K562 (cell line): ENCODE measurements at regions not wholly inside any gene's neighbourhood (a gene's known extent, or its start where the extent isn't known, plus 50 kb on each side); places are given as distances from the start of the nearest gene placed in this dataset.

Experiments used
- ATAC-seq: fragments of 200-7000 bp; cut with Tn5 transposase; 3 replicates; pipeline ENCODE4 v1.9.1; 2020; ENCODE audit warnings: moderate library complexity
- BruUV-seq: library from RNA; stranded (reverse); fragments of 400-500 nt; replicated peaks from 2 replicates; lab custom pipeline; 2021; lab: Mats Ljungman, UMichigan
- CTCF ChIA-PET: fragments of 300-600 bp; formaldehyde crosslinking; extraction: SDS; loops from one replicate; lab custom pipeline; 2021; ENCODE audit warnings: low intra/inter-chr PET ratio; lab: Yijun Ruan, JAX
- POLR2A ChIA-PET: fragments of 300-600, 350-650 bp; sonication (Branson Sonifier 250); formaldehyde crosslinking; extraction: SDS; loops from one replicate; lab custom pipeline; 2021; ENCODE audit warnings: antibody characterized with exemption, inconsistent platforms; lab: Yijun Ruan, JAX
- DNase-seq, 4 experiments: peaks; one replicate each; pipeline versions ENCODE4 v3.0.0 to v3.0.0-alpha.2; 2011 to 2018; ENCODE audit warnings: low spot score in 3 of 4, mixed read lengths in 3 of 4; ENCODE audit errors: extremely low read depth in 1 of 4
- FAIRE-seq: peaks from 2 replicates; lab custom pipeline; 2011; peaks lifted over from hg19 to GRCh38; lab: Jason Lieb, UNC
- H2AFZ ChIP-seq: 2 replicates; pipeline ENCODE4 v1.6.0; 2011; ENCODE audit warnings: low read depth, low read length, control low read depth, inconsistent platforms
- H3K27ac ChIP-seq: fragments of 200-600 bp; 3 replicates; pipeline ENCODE4 v1.8.0; 2011; ENCODE audit warnings: low read depth, mild to moderate bottlenecking, control low read depth, inconsistent platforms, low read length, moderate library complexity, mixed read lengths; ENCODE audit errors: extremely low read depth
- H3K27me3 ChIP-seq, 2 experiments: fragments of 300-600 bp in 1 of 2; 2 replicates in 1 of 2; 3 replicates in 1 of 2; pipeline versions ENCODE4 v1.6.0 to v1.8.0; 2011; ENCODE audit warnings: inconsistent platforms in 2 of 2, low read length in 2 of 2, mild to moderate bottlenecking in 1 of 2, mixed read lengths in 1 of 2, moderate library complexity in 1 of 2; ENCODE audit not compliant: control insufficient read depth in 2 of 2, insufficient read depth in 2 of 2
- H3K36me3 ChIP-seq: fragments of 300-600 bp; 3 replicates; pipeline ENCODE4 v1.8.0; 2011; ENCODE audit warnings: mild to moderate bottlenecking, low read length, inconsistent platforms; ENCODE audit not compliant: control insufficient read depth, insufficient read depth
- H3K4me1 ChIP-seq, 2 experiments: fragments of 200-600 bp in 1 of 2; replicated peaks in 1 of 2; 2 replicates in 1 of 2; 3 replicates in 1 of 2; pipeline versions ENCODE4 v1.5.1 to v1.8.0; 2011; ENCODE audit warnings: inconsistent platforms in 2 of 2, low read length in 2 of 2, mild to moderate bottlenecking in 1 of 2, mixed read lengths in 1 of 2, moderate library complexity in 1 of 2; ENCODE audit not compliant: control insufficient read depth in 2 of 2, insufficient read depth in 2 of 2
- H3K4me2 ChIP-seq: 2 replicates; pipeline ENCODE4 v1.6.1; 2011; ENCODE audit warnings: low read length, control low read depth, inconsistent platforms, mixed read lengths; ENCODE audit not compliant: insufficient read depth
- H3K4me3 ChIP-seq: fragments of 200-600 bp; sonication (generic), shearing (Covaris generic); 2 replicates; pipeline ENCODE4 v1.5.1; 2016; ENCODE audit warnings: control low read depth, inconsistent platforms
- H3K79me2 ChIP-seq: fragments of 200-600 bp; 3 replicates; pipeline ENCODE4 v1.8.0; 2011; ENCODE audit warnings: low read length, inconsistent platforms; ENCODE audit not compliant: control insufficient read depth, insufficient read depth
- H3K9ac ChIP-seq, 2 experiments: 2 replicates each; pipeline versions ENCODE4 v1.6.0 to v1.6.1; 2011; ENCODE audit warnings: low read depth in 2 of 2, low read length in 2 of 2, control low read depth in 1 of 2, inconsistent platforms in 1 of 2, mild to moderate bottlenecking in 1 of 2, mixed read lengths in 1 of 2; ENCODE audit not compliant: insufficient read depth in 1 of 2
- H3K9me1 ChIP-seq: one replicate; pipeline ENCODE4 v1.6.0; 2011; ENCODE audit warnings: inconsistent platforms, mild to moderate bottlenecking, low read length, moderate library complexity; ENCODE audit not compliant: control insufficient read depth, insufficient read depth
- H3K9me3 ChIP-seq: replicated peaks from 2 replicates; pipeline ENCODE4 v1.5.1; 2011; ENCODE audit warnings: low read depth, low read length, inconsistent platforms; ENCODE audit not compliant: control insufficient read depth, insufficient read depth
- H4K20me1 ChIP-seq: replicated peaks from 2 replicates; pipeline ENCODE4 v1.6.1; 2011; ENCODE audit warnings: low read length, inconsistent platforms, mixed read lengths; ENCODE audit not compliant: control insufficient read depth, insufficient read depth
- ATF3 ChIP-seq, 2 experiments: fragments of 450-650 bp in 1 of 2; sonication (generic) in 1 of 2; formaldehyde crosslinking in 1 of 2; IDR thresholded peaks in 1 of 2; conservative IDR thresholded peaks in 1 of 2; 2 replicates each; pipeline versions ENCODE4 v1.6.1 to v1.8.1; 2016 to 2023; ENCODE audit warnings: mild to moderate bottlenecking in 2 of 2, moderate library complexity in 2 of 2, inconsistent platforms in 1 of 2, missing genetic modification reagents in 1 of 2
- ATF7 ChIP-seq: fragments of 450-650 bp; IDR thresholded peaks from 2 replicates; pipeline ENCODE4 v1.7.1; 2014; ENCODE audit warnings: mild to moderate bottlenecking, moderate library complexity
- CEBPG ChIP-seq, 3 experiments: fragments of 200-800 bp in 1 of 3; sonication (Bioruptor generic) in 1 of 3; sonication (generic) in 1 of 3; formaldehyde crosslinking in 1 of 3; IDR thresholded peaks in 2 of 3; conservative IDR thresholded peaks in 1 of 3; 2 replicates each; pipeline versions ENCODE4 v1.6.1 to v1.8.0; 2016 to 2022; ENCODE audit warnings: missing compliant biosample characterization in 2 of 3, missing genetic modification characterization in 2 of 3, mild to moderate bottlenecking in 1 of 3, missing genetic modification reagents in 1 of 3
- CREB1 ChIP-seq, 2 experiments: sonication (generic) in 1 of 2; formaldehyde crosslinking in 1 of 2; IDR thresholded peaks; 2 replicates each; pipeline versions ENCODE4 v1.6.1 to v1.8.0; 2012 to 2022; ENCODE audit warnings: inconsistent platforms in 1 of 2, mild to moderate bottlenecking in 1 of 2, missing genetic modification reagents in 1 of 2, moderate library complexity in 1 of 2
- CREM ChIP-seq: IDR thresholded peaks from 2 replicates; pipeline ENCODE4 v1.6.1; 2014; ENCODE audit warnings: antibody characterized with exemption, low read depth
- ETV1 ChIP-seq: fragments of 450-650 bp; conservative IDR thresholded peaks from 2 replicates; pipeline ENCODE4 v1.6.1; 2016; ENCODE audit warnings: missing genetic modification characterization, control low read depth, low read depth, missing compliant biosample characterization
- FOXP1 ChIP-seq: sonication (generic); formaldehyde crosslinking; IDR thresholded peaks from 2 replicates; pipeline ENCODE4 v1.8.0; 2022; ENCODE audit warnings: mild to moderate bottlenecking, missing genetic modification reagents
- HDAC3 ChIP-seq: fragments of 450-650 bp; IDR thresholded peaks from 2 replicates; pipeline ENCODE4 v1.6.1; 2018; ENCODE audit warnings: borderline replicate concordance, mild to moderate bottlenecking, moderate library complexity; ENCODE audit not compliant: partially characterized antibody
- JUND ChIP-seq, 2 experiments: IDR thresholded peaks; 2 replicates in 1 of 2; 3 replicates in 1 of 2; pipeline ENCODE4 v1.6.1; 2011; ENCODE audit warnings: borderline replicate concordance in 2 of 2, low read depth in 2 of 2, low read length in 2 of 2, improper control_type of control experiment in 1 of 2, missing biosample characterization in 1 of 2, missing genetic modification characterization in 1 of 2, missing genetic modification reagents in 1 of 2
- NRF1 ChIP-seq, 2 experiments: fragments of 450-650 bp; IDR thresholded peaks in 1 of 2; conservative IDR thresholded peaks in 1 of 2; 2 replicates each; pipeline ENCODE4 v1.6.1; 2014; ENCODE audit warnings: mild to moderate bottlenecking in 2 of 2
- PKNOX1 ChIP-seq: fragments of 450-650 bp; IDR thresholded peaks from 2 replicates; pipeline ENCODE4 v1.6.1; 2016
- POLR3A ChIP-seq: IDR thresholded peaks from 2 replicates; pipeline ENCODE4 v1.6.1; 2011; ENCODE audit warnings: borderline replicate concordance, mild to moderate bottlenecking, moderate library complexity; ENCODE audit not compliant: insufficient read length, insufficient read depth; ENCODE audit errors: extremely low read depth
- RBBP5 ChIP-seq: fragments of 200-600 bp; sonication (generic); IDR thresholded peaks from 2 replicates; pipeline ENCODE4 v1.6.1; 2012; ENCODE audit warnings: borderline replicate concordance, mild to moderate bottlenecking, low read length, control low read depth, inconsistent platforms; ENCODE audit not compliant: insufficient read depth, poor library complexity, severe bottlenecking
- RFX7 ChIP-seq: fragments of 250-450 bp; sonication (Bioruptor Pico); IDR thresholded peaks from 2 replicates; pipeline ENCODE4 v1.5.1; 2021; ENCODE audit warnings: mild to moderate bottlenecking
- SP2 ChIP-seq: IDR thresholded peaks from 2 replicates; pipeline ENCODE4 v1.6.1; 2011; ENCODE audit warnings: mild to moderate bottlenecking, low read depth, low read length, moderate library complexity; ENCODE audit not compliant: poor library complexity, severe bottlenecking; ENCODE audit errors: extremely low read depth
- TRIM24 ChIP-seq, 2 experiments: fragments of 450-650 bp; IDR thresholded peaks; 2 replicates each; pipeline ENCODE4 v1.6.1; 2016
- ZNF239 ChIP-seq: fragments of 250-450 bp; sonication (Bioruptor Pico); IDR thresholded peaks from 2 replicates; pipeline ENCODE4 v1.4.0; 2020; ENCODE audit warnings: mild to moderate bottlenecking
- ZNF263 ChIP-seq: sonication (generic); formaldehyde crosslinking; IDR thresholded peaks from 2 replicates; pipeline ENCODE4 v1.8.0; 2022; ENCODE audit warnings: mild to moderate bottlenecking, missing genetic modification reagents, borderline replicate concordance
- ZNF780A ChIP-seq: fragments of 250-450 bp; sonication (Bioruptor Pico); IDR thresholded peaks from 2 replicates; pipeline ENCODE4 v1.5.0; 2021; ENCODE audit warnings: mild to moderate bottlenecking
- WGBS: fragments of 100-300 bp; shearing (Covaris generic); methylation state at CpG from one replicate; pipeline ENCODE4 v1.1.6; 2016; ENCODE audit warnings: low coverage, mixed read lengths; ENCODE audit not compliant: insufficient coverage; ENCODE audit errors: missing lambda C conversion rate; 5-methylcytosine and 5-hydroxymethylcytosine counted together
- in situ Hi-C: fragments of 300-500 bp; cut with MboI; formaldehyde crosslinking; loops from 4 replicates; pipeline ENCODE4 v1.15.0; 2018; ENCODE audit warnings: inconsistent platforms, mixed read lengths
- intact Hi-C: fragments of 100-400 bp; cut with micrococcal nuclease; formaldehyde crosslinking; loops from 2 replicates; pipeline ENCODE4 v1.14.2; 2022

GRCh38 chr12:132379996-132380395 is 50.6 kb upstream of the GALNT9 start:
- Histone ChIP-seq H3K4me2 (no peak overlapping the region), H3K27ac (no peak overlapping the region), H3K9me3 (no peaks in the 10 kb centered on the region), H3K4me1 (no peaks in the 10 kb centered on the region; a peak in 1 of 5 replicates), H2AFZ (no peak overlapping the region), H3K27me3 (peaks cover 18 to 62% of the 10 kb centered on the region in 2 experiments), H3K79me2 (no peaks in the 10 kb centered on the region), H3K36me3 (no peaks in the 10 kb centered on the region), H3K4me3 (no peak overlapping the region), H3K9ac (no peak overlapping the region), H3K9me1 (no peaks in the 10 kb centered on the region), H4K20me1 (peaks cover 1% of the 10 kb centered on the region; the same call in 1 of the 2 replicates)
- ATAC-seq (peak; percentile 79), DNase-seq (no peak), FAIRE-seq (no peak)
- in situ Hi-C loops (no loop called here), intact Hi-C loops (no loop called here)
- no TSS peak for BruUV-seq
- 7% methylated on average over 22 of the region's 25 CpGs for WGBS
- ChIA-PET CTCF (no interaction called here), POLR2A (no interaction called here)
- TF ChIP-seq ZNF263 (CRISPR knock-in tag) (peak; percentile 52; the same call in 1 of the 2 replicates), PKNOX1 (peak; percentile 30; the same call in 1 of the 2 replicates), HDAC3 (no peak), RFX7 (CRISPR knock-in tag) (no peak), CREB1 (IDR thresholded peaks at IDR 0.05) (peak; percentile 62), CREB1 (CRISPR knock-in tag; IDR thresholded peaks at IDR 0.05) (peak; percentile 34; the same call in 1 of the 2 replicates), ATF7 (peak; percentile 64), RBBP5 (no peak), SP2 (no peak), CREM (peak; percentile 49), ZNF239 (CRISPR knock-in tag) (no peak), CEBPG (CRISPR knock-in tag; IDR thresholded peaks at IDR 0.05) (peak; percentile 68), CEBPG (tag; conservative IDR thresholded peaks at IDR 0.05 in 1 of 2, IDR thresholded peaks at IDR 0.05 in 1 of 2) (peak; percentile 72 to 82), TRIM24 (IDR thresholded peaks at IDR 0.05) (no peak), ZNF780A (no peak), ATF3 (IDR thresholded peaks at IDR 0.05) (peak; percentile 69), ATF3 (CRISPR knock-in tag; conservative IDR thresholded peaks at IDR 0.05) (no peak), ETV1 (tag) (peak; percentile 24; the same call in 1 of the 2 replicates), FOXP1 (CRISPR knock-in tag) (no peak), NRF1 (conservative IDR thresholded peaks at IDR 0.05 in 1 of 2, IDR thresholded peaks at IDR 0.05 in 1 of 2) (peak; percentile 43 to 64; a peak in 3 of 4 replicates), POLR3A (no peak), JUND (IDR thresholded peaks at IDR 0.05; ENCODE audit: borderline replicate concordance, low read depth, low read length) (peak; percentile 39; the same call in 1 of the 2 replicates), JUND (tag; IDR thresholded peaks at IDR 0.05; ENCODE audit: borderline replicate concordance, low read depth, low read length) (no peak)
